ENCODE measurements at regions not wholly inside any gene's neighbourhood (a gene's known extent, or its start where the extent isn't known, plus 50 kb on each side); places are given as distances from the start of the nearest gene placed in this dataset.

- TF ChIP-seq CTCF (conservative IDR thresholded peaks at IDR 0.05 in 1 of 2, IDR thresholded peaks at IDR 0.05 in 1 of 2; ENCODE audit: low read depth in 1 of 2, low read length in 2 of 2) (no peak), EZH2 (IDR thresholded peaks at IDR 0.05; ENCODE audit: low read length, missing control alignments) (no peak)
These were observed 65.1 kb upstream of the SFMBT2 start for GRCh38 chr10:7475939-7476338.

Data from fibroblast of lung (primary cell).